IMR-90 (cell line): ENCODE measurements at regions not wholly inside any gene's neighbourhood (a gene's known extent, or its start where the extent isn't known, plus 50 kb on each side); places are given as distances from the start of the nearest gene placed in this dataset.

Source experiments
- ATAC-seq: fragments of 200-7000 bp; cut with Tn5 transposase; 2 replicates; pipeline ENCODE4 v1.9.1; 2020; ENCODE audit warnings: low read depth, mild to moderate bottlenecking, moderate library complexity
- BruUV-seq: library from RNA; stranded (reverse); fragments of 400-500 nt; replicated peaks from 2 replicates; lab custom pipeline; 2021; lab: Mats Ljungman, UMichigan
- CTCF ChIA-PET: fragments of 300-600 bp; formaldehyde crosslinking; extraction: SDS; loops from one replicate; lab custom pipeline; 2021; ENCODE audit warnings: antibody characterized with exemption; lab: Yijun Ruan, JAX
- POLR2A ChIA-PET: fragments of 300-600 bp; sonication (Branson Sonifier 250); formaldehyde crosslinking; loops from one replicate; lab custom pipeline; 2022; ENCODE audit warnings: antibody characterized with exemption; ENCODE audit not compliant: unreplicated experiment; lab: Charles Lee
- DNase-seq: peaks from one replicate; pipeline ENCODE4 v3.0.0; 2013
- H2AFZ ChIP-seq: replicated peaks from 2 replicates; pipeline ENCODE3; 2013; ENCODE audit warnings: low read length, mild to moderate bottlenecking; ENCODE audit not compliant: poor library complexity
- H2AK5ac ChIP-seq: 2 replicates; pipeline ENCODE4 v1.6.1; 2013; ENCODE audit warnings: low read depth, low read length, inconsistent platforms
- H2AK9ac ChIP-seq: replicated peaks from 2 replicates; pipeline ENCODE3; 2013; ENCODE audit warnings: mild to moderate bottlenecking, low read depth, low read length, moderate library complexity; ENCODE audit not compliant: poor library complexity
- H2BK120ac ChIP-seq: 2 replicates; pipeline ENCODE4 v1.6.1; 2013; ENCODE audit warnings: low read depth, low read length, inconsistent platforms
- H2BK15ac ChIP-seq: 3 replicates; pipeline ENCODE4 v1.6.1; 2013; ENCODE audit warnings: low read depth, low read length, inconsistent platforms
- H2BK20ac ChIP-seq: 2 replicates; pipeline ENCODE4 v1.6.1; 2013; ENCODE audit warnings: low read depth, mild to moderate bottlenecking, inconsistent platforms, low read length, moderate library complexity
- H2BK5ac ChIP-seq: 2 replicates; pipeline ENCODE4 v1.6.1; 2013; ENCODE audit warnings: mild to moderate bottlenecking, low read depth, low read length, inconsistent platforms; ENCODE audit not compliant: poor library complexity, severe bottlenecking
- H3K14ac ChIP-seq: replicated peaks from 2 replicates; pipeline ENCODE4 v1.6.1; 2013; ENCODE audit warnings: low read depth, low read length, inconsistent platforms
- H3K18ac ChIP-seq: 2 replicates; pipeline ENCODE4 v1.6.1; 2013; ENCODE audit warnings: low read depth, low read length, control low read depth
- H3K23ac ChIP-seq: 2 replicates; pipeline ENCODE4 v1.6.1; 2013; ENCODE audit warnings: low read depth, low read length, inconsistent platforms
- H3K27ac ChIP-seq: 2 replicates; pipeline ENCODE4 v1.5.1; 2013; ENCODE audit warnings: mild to moderate bottlenecking, control low read depth, low read length; ENCODE audit not compliant: insufficient read depth
- H3K27me3 ChIP-seq: 2 replicates; pipeline ENCODE4 v1.6.1; 2013; ENCODE audit warnings: low read length; ENCODE audit not compliant: control insufficient read depth, insufficient read depth
- H3K36me3 ChIP-seq: 2 replicates; pipeline ENCODE4 v1.6.1; 2013; ENCODE audit warnings: low read length, mixed read lengths; ENCODE audit not compliant: control insufficient read depth, insufficient read depth
- H3K4ac ChIP-seq: 2 replicates; pipeline ENCODE4 v1.6.1; 2013; ENCODE audit warnings: low read depth, low read length, inconsistent platforms
- H3K4me1 ChIP-seq: 2 replicates; pipeline ENCODE4 v1.6.1; 2013; ENCODE audit warnings: low read length, mixed read lengths; ENCODE audit not compliant: control insufficient read depth, insufficient read depth
- H3K4me2 ChIP-seq: 2 replicates; pipeline ENCODE4 v1.6.1; 2013; ENCODE audit warnings: low read depth, mild to moderate bottlenecking, control low read depth, low read length, moderate library complexity
- H3K4me3 ChIP-seq: 2 replicates; pipeline ENCODE4 v1.5.1; 2013; ENCODE audit warnings: low read depth, mild to moderate bottlenecking, control low read depth, low read length, moderate library complexity; ENCODE audit not compliant: insufficient read depth
- H3K56ac ChIP-seq: 2 replicates; pipeline ENCODE4 v1.6.1; 2013; ENCODE audit warnings: low read length, inconsistent platforms; ENCODE audit not compliant: insufficient read depth; ENCODE audit errors: extremely low read depth
- H3K79me1 ChIP-seq, 2 experiments: 2 replicates each; pipeline ENCODE4 v1.6.1; 2013; ENCODE audit warnings: low read length in 2 of 2, inconsistent platforms in 1 of 2, low read depth in 1 of 2
- H3K9ac ChIP-seq: 2 replicates; pipeline ENCODE4 v1.6.1; 2013; ENCODE audit warnings: low read depth, low read length, control low read depth
- H3K9me1 ChIP-seq: 2 replicates; pipeline ENCODE4 v1.6.1; 2013; ENCODE audit warnings: low read length, inconsistent platforms; ENCODE audit not compliant: insufficient read depth
- H3K9me3 ChIP-seq: 2 replicates; pipeline ENCODE4 v1.6.1; 2013; ENCODE audit warnings: low read length; ENCODE audit not compliant: control insufficient read depth, insufficient read depth
- H4K20me1 ChIP-seq: 2 replicates; pipeline ENCODE4 v1.6.1; 2013; ENCODE audit warnings: low read length, inconsistent platforms; ENCODE audit not compliant: insufficient read depth
- H4K5ac ChIP-seq: 2 replicates; pipeline ENCODE4 v1.6.1; 2013; ENCODE audit warnings: mild to moderate bottlenecking, low read depth, low read length, control low read depth
- H4K8ac ChIP-seq, 2 experiments: 2 replicates each; pipeline ENCODE4 v1.6.1; 2013; ENCODE audit warnings: low read depth in 2 of 2, low read length in 2 of 2, control low read depth in 1 of 2, inconsistent platforms in 1 of 2
- H4K91ac ChIP-seq: 2 replicates; pipeline ENCODE4 v1.6.1; 2013; ENCODE audit warnings: low read depth, low read length, inconsistent platforms; ENCODE audit not compliant: insufficient read depth
- BHLHE40 ChIP-seq: fragments of 150-350 bp; IDR thresholded peaks from 2 replicates; pipeline ENCODE4 v1.6.1; 2016; ENCODE audit warnings: mild to moderate bottlenecking, low read depth, low read length
- CTCF ChIP-seq: conservative IDR thresholded peaks from 2 replicates; pipeline ENCODE4 v1.5.1; 2012; ENCODE audit warnings: mild to moderate bottlenecking, low read depth, low read length, improper control_type of control experiment
- MAFK ChIP-seq: IDR thresholded peaks from 2 replicates; pipeline ENCODE4 v1.6.1; 2012; ENCODE audit warnings: low read depth, low read length, improper control_type of control experiment
- MAZ ChIP-seq: IDR thresholded peaks from 2 replicates; pipeline ENCODE4 v1.6.1; 2012; ENCODE audit warnings: low read depth, mild to moderate bottlenecking, low read length, improper control_type of control experiment, moderate library complexity, borderline replicate concordance
- RCOR1 ChIP-seq: IDR thresholded peaks from 2 replicates; pipeline ENCODE4 v1.6.1; 2012; ENCODE audit warnings: mild to moderate bottlenecking, low read length, improper control_type of control experiment; ENCODE audit not compliant: insufficient replicate concordance
- dilution Hi-C: fragments of 300-500 bp; cut with HindIII; formaldehyde crosslinking; loops from one replicate; pipeline ENCODE4 v1.14.3; 2018; ENCODE audit warnings: low sequenced_read_pairs; ENCODE audit not compliant: unreplicated experiment
- in situ Hi-C: fragments of 300-500 bp; cut with MboI; formaldehyde crosslinking; loops from 3 replicates; pipeline ENCODE4 v1.14.3; 2019; ENCODE audit warnings: low sequenced_read_pairs, inconsistent platforms, mixed read lengths
- intact Hi-C: fragments of 100-400 bp; cut with micrococcal nuclease; formaldehyde crosslinking; loops from 2 replicates; pipeline ENCODE4 v1.10.0; 2022

GRCh38 chr11:109223451-109223850 is 198.5 kb upstream of the C11orf87 start:
- H3K36me3 ChIP-seq = no peaks in the 10 kb centered on the region
- intact Hi-C loops (no loop called here), dilution Hi-C loops (no loop called here), in situ Hi-C loops (no loop called here)
- no peak overlapping the region for H3K56ac ChIP-seq
- H3K4ac ChIP-seq = no peak overlapping the region
- H4K20me1 ChIP-seq = no peaks in the 10 kb centered on the region
- H3K14ac ChIP-seq = no peak overlapping the region
- no peaks in the 10 kb centered on the region for H3K27me3 ChIP-seq
- H2BK20ac ChIP-seq = no peak overlapping the region
- no peaks in the 10 kb centered on the region for H3K4me1 ChIP-seq
- H3K23ac ChIP-seq = no peak overlapping the region
- no peak overlapping the region for H4K8ac ChIP-seq
- H2BK5ac ChIP-seq = no peak overlapping the region
- H2BK15ac ChIP-seq = no peak overlapping the region
- no peak overlapping the region for H3K4me2 ChIP-seq
- no peak overlapping the region for H4K91ac ChIP-seq
- no peak overlapping the region for H4K5ac ChIP-seq
- no peak overlapping the region for H2AFZ ChIP-seq
- H2AK5ac ChIP-seq = no peak overlapping the region
- POLR2A ChIA-PET = no interaction called here
- H2BK120ac ChIP-seq = no peak overlapping the region
- H3K9me1 ChIP-seq = no peaks in the 10 kb centered on the region
- no peak overlapping the region for H2AK9ac ChIP-seq
- no peak overlapping the region for H3K27ac ChIP-seq
- H3K9me3 ChIP-seq = no peaks in the 10 kb centered on the region
- no peaks in the 10 kb centered on the region for H3K79me1 ChIP-seq
- H3K9ac ChIP-seq = no peak overlapping the region
- no peak overlapping the region for H3K4me3 ChIP-seq
- H3K18ac ChIP-seq = no peak overlapping the region
- no TSS peak for BruUV-seq
- ATAC-seq (no peak), DNase-seq (no peak)
- no peak for TF ChIP-seq MAFK
- TF ChIP-seq MAZ = no peak
- no peak for TF ChIP-seq RCOR1
- TF ChIP-seq BHLHE40 = no peak
- TF ChIP-seq CTCF = no peak
- CTCF ChIA-PET = no interaction called here
